Fibroblast of skin of abdomen (primary cell): ENCODE measurements at regions not wholly inside any gene's neighbourhood (a gene's known extent, or its start where the extent isn't known, plus 50 kb on each side); places are given as distances from the start of the nearest gene placed in this dataset.

Experiments used
- DNase-seq: peaks from one replicate; pipeline ENCODE4 v3.0.0-alpha.2; 2013

DNA sequence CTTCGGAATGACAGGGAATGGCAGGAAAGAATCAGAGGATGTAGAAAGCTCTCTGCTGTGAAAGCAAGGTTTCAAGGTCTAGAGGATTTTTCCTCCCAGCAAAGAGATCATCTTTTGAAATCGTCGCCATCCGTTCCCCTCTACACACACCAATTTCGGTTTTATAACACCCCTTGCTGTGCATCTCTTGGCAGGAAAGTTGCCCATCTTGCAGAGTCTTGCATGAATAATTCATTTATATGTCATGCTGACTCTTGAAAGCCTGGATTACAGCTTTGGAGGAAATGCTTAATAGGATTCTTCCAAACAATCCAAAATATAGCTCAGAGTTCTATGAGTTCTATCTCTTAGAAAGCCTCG is 262.7 kb downstream of the CHL1 start:
- DNase-seq = no peak

DNA sequence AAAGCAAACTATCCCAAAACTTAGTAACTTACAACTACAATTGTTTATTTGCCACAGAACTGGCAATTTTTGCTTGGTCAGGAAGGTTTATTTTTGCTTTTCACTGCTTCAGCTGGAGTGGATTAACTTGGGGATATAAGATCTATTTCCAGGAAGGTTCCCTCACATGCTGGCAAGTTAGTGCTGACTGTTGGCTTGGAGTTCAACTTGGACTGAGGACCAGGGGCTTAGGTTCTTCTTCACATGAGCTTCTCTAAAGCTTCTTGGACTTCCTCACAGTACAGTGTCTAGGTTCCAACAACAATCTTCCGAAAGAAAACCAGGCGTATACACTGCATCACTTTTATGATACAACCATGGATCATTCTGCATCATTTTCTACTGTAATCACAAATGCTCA is 264.4 kb downstream of the CHL1 start:
- DNase-seq = no peak

DNA sequence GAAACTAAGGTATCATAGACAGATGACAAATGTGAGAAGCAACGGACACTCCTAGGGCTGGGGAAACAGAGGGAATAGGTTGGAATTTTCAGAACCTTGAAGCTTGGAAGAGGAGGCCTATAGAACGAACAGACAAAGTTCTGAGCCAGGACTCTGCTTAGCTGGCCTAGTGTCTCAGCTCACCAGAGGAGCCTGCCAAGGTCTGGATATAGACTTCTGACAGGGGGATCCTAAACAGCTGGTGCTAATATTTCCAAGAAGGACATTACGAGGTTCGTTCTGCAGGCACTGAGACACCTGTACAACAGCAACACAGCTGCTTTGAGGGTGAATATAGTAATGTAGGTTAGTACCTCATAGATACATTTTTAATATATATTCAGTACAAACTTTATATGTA is 266.3 kb downstream of the CHL1 start:
- DNase-seq = no peak

DNA sequence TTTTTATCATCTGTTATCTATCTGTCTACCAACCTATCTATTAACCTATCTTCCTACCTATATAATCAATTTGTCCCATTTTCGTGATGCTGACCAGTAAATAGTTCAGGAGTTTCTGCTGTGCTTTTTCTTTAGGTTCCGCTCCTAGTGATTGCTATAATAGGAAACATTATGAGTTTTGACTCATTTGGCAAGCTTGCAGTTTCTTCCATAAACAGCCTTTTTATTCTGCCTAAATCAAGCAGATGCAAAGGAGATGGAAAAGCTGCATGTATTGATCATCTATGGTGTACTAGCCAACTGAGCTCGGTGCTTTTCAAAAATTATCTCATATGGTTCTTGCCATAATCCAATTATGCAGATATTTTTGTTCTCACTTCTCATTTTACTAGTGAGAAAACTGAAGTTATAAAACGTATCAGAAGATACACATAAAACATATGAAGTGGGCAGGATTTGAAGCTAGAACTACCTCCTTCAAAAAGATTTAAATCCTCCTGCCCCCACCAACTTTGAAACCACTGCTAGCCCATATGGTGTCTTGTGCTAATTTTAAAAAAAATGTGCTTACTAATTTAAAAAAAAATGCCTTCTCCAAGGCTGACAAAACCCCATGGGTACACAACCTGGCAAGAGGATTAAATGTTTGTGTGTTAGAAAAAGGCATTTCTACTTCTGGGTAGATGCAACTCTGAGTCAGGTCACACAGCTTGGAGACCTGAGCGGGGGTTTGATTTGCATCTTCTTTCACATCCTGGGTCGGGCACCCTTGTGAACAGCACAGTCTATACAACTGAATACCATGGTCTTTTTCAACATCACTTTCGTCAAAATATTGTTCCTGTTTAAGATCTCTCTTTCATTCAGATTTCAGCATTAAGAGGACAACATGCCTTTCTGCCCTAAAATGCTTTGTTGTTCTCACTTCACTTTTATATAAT is 267.0 kb downstream of the CHL1 start:
- no peak for DNase-seq

DNA sequence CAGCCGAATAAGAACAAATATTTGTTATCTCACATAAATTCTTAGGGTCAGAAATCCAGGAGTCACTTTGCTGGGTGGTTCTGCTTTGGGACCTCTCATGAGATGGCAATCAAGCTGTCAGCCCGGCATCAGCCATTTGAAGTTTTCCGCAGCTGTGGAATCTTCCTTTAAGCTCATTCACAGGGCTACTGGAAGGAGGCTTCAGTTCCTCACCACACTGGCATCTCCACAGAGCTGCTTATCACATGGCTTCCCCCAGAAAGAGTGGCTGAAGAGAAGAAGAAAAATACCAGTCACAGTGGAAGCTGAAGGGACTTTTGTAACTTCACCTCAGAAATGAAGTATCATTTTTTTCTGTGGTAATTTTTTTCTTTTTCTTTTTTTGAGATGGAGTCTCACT is 267.7 kb downstream of the CHL1 start:
- no peak for DNase-seq

DNA sequence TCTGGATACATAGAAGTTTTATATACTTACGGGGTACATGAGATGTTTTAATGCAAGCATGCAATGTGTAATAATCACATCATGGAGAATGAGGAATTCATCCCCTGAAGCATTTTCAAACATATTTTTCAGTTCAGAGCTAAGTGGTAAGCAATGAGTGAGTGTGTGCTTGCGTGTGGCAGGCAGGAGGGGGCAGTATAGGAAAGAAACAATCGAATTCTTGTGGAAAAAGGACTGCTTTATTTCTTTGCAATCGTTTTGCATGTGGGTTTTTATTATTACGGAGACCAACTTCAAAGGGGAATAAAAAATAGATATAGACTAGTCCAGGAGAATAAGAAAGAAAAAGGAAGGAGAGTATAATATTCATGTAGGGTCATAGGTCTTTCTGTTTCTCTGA is 271.6 kb downstream of the CHL1 start:
- no peak for DNase-seq

DNA sequence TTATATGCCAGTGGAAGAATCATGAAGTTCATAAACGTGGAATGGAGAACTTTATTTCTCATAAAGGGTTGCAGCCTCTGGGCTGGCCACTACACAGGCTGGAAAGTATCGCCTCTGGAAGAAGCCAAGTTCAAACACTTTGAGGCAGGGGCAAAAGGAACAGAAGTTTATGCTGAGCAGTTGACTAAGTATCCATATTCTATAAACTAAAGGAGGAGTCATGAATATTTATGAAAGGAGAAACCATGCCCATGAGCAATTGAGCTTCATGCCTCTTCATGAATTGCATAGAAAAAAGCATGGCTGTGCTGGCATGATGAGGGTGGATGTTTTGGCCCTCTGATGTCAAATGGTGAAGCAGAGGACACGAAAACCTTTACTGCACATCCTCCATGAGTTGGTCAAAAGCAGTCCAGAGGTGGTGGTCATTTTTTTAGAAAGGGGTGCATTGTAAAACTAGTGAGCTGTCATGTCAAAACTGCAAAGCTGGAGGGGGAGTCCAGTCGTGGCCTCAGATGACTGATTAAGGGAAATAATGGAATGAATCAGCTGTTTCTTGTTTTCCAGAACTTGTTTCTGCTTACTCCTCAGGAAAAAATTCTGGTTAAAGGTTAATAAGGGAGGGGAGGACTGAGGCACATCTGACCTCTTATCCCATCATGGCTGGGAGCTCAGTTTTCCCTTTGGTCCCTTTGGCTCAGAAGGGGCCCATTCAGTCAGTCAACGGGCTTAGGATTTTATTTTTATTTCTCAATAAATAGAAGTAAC is 276.7 kb downstream of the CHL1 start:
- no peak for DNase-seq

DNA sequence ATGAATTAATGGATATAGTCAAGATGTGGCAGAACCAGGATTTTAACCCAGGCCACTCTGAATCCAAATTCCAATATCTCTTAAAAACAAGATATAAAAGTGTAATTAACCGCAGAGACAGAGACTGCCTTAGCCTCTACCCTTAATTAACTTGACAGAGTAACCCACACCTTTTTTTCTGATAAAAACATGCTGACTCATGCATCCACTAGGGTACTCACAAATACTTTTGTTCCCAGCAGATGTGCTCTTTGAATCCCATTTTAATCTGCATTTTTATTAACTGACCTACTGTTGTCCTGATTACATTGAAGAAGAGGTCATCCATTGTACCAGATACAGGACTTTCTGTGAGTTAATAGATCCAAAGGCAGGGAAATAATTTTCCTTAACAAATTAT is 278.3 kb downstream of the CHL1 start:
- no peak for DNase-seq

DNA sequence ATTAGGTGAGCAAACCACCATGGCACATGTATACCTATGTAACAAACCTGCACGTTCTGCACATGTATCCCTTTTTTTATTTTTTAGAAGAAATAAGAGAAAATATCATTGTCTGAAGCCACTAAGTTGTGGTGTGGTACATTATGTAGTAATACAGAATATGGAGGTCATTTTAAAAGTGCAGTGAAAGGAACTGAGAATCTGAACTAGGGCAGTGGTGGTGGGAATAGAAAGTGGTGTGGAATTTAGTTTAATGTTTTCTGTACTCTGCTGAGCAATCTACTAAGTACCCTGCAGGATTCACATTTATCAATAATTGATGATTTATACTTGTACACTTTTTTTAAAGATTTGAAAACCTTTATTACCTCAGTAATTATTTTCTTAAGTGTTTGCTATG is 283.5 kb downstream of the CHL1 start:
- DNase-seq = no peak

DNA sequence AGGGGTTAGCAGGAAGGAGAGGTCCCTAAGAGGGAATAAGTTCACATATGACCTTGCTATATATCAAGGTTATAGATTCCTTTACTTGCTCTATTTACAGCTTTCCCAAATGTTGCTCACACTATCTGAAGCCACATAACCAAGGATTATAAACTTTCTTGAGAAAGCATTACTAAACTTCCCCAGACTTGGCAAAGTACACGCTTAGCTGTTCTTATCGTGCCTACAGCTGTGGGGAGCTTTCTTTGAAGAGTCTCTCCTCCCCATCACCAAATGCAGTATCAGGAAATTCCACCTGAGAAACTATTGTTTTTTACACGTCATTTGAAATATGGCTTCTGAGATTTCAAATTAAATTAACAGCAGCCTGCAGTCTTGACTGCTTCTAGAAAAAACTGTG is 284.5 kb downstream of the CHL1 start:
- DNase-seq = no peak

DNA sequence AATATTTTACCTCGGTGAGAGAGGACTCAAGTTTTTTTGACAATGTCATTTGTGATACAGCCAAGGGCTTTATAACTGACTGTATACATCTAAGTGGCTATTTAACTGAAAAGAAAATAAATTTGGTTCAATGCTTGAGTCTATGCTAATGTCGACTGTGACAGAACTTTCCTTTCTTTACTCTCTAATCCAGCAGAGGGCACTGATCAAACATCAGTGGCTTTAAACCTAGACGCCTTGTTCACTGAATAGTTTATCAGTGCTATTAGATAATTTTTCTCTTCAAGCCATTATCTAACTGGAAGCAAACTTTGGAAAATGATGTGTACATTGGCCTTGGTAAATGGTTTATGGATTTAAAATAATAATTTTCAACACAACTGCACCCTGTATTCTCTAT is 285.1 kb downstream of the CHL1 start:
- no peak for DNase-seq

DNA sequence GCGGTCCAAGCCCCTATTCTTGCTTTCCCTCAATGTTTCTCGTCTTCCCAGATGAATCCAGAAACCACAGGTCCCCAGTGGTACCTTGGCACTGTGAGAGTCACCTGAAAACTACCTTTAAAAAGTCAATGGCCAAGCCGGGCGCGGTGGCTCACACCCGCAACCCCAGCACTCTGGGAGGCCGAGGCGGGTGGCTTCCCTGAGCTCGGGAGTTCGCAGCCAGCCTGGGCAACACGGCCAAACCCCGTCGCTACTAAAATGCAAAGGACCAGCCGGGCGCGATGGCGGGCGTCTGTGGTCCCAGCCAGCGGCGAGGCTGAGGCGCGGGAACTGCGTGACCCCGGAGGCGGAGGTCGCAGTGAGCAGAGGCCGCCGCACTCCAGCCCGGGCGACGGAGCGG is 285.9 kb downstream of the CHL1 start:
- DNase-seq = no peak

DNA sequence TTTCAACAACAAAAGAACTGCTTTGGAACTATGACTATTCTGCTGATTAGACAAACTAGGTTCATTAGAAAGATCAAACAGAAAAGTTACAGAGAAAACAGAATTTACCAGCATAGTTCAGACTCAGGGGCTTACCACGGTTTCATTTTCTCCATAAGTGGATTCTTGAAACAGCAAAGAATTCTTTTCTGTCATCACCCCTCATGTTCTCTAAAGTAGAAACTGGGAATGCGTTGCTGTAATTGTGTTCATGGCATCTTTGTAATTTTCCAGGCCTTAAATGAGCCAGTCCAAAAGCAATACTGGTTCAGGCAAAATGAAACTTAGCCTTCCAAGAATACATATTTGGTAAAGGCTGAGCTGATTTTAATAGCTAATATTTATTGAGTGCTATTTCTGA is 287.8 kb downstream of the CHL1 start:
- DNase-seq = no peak

DNA sequence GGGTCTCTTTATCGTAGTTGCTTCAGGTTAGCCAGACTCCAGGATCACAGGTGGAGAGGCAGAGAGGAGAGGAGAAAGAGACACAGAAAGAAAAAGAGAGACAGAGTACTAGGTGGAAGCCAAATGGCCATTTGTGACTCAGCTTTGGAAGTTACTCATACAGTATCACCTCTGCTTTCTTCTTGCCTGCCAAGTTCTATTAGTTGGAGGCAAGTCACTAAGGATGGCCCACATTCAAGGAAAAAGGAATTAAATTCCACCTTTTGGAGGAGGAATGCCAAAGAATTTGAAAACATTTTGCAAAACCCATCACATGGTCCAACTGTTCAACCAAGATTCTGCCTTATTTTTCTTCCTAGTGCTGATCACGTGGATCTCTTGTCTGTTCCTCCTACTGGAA is 291.1 kb downstream of the CHL1 start:
- DNase-seq = no peak

DNA sequence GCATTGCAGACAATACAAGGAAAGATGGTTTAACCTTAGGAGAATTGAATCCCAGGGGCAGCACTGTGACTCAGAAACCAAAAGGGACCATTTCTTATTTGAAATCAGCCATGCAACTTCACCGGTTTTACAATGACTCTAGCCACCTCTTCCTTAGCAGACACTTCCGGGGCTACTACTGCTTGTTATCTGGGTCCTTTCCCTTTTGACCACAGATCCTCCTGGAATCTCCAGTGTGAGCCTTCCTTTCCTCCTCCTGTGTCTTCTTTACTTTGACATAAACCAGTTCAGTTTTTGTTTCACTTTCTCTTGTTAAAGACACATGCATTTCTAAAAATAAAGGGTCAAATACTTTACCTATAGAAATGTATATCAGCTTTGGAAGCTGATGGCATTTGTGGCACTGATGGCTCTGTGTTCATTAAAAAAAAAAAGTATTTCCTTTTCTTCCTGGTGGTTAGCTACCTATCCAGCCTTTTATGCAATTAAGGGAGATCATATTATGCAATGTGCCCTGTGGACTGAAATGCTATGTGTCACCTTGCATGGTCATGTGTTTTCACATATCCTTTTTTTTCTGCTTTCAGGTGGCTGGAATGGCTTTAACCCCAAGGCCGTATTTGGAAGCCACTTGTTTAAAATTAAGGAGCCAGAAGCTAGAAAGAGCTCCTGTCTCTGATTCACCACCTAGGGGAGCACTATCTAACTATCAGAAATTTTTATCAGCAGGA is 296.2 kb downstream of the CHL1 start:
- DNase-seq = no peak

DNA sequence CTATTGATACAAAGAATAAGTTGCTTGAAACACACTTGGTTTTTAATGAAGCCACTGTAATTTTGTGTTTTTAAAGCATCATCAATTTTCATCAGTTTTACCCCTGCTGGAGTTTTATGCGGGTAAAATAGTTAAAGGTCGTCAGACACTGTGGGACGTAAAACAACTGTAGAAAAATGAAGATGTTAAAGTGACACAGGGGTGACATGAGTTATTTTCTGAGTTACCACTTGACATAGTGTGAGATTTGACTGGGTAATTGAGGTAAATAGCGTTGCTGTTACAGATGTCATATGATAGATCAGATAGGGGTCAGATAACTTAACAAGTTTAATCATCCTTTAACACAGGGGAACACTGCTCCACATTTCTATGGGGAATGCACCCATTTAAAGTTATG is 297.6 kb downstream of the CHL1 start:
- DNase-seq = no peak

DNA sequence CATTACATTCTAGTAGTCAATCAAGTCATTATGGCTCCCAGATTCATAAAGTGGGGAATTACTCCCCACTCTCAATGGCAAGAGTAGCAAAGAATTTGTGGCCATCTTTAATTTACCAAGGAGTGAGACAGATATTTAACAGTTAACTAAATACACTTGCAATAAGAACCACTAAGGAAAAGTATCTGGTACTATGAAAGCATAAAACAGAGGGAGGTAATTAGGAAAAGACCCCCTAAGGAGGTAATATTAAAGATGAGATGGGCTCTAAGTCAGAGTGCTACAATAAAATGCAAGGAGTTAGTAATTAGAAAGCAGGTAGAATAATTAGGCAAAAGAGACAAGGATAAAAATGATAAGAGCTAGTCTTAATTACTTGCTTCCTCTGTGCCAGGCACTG is 301.9 kb downstream of the CHL1 start:
- DNase-seq = no peak

DNA sequence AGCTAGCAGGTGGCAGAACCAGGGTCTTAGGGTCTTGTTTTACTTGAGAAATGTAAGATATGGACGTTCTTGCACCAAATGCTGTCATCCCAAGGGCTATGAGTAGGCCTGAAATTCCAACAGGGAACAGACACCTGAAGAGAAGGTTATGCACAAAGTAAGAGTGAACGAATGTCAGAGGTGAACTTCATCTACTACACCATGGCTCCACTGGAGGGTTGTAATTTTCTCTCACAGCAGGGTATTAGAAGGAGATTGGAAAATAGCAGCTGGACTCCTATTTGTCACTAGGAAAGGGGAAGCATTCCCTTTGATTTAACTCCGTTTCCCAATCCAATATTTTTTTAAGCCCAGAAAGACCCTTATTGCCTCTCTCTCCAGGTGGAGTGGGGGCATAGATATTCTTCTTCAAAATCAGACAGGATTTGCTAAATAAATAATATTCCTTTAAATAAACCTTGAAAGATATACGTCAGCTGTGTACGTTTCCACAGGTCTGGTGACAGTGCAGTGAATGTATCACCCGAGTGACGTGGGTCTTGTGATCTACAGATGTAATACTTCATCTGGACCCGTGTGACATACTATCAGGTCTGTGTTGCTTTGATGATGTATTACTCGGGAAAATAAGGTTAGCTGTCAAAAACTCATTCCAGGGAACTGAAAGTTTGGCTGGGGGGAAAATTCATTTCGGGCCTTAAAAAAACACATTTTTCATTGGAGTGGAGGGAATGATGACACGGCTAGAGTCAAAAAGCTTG is 302.6 kb downstream of the CHL1 start:
- no peak for DNase-seq

DNA sequence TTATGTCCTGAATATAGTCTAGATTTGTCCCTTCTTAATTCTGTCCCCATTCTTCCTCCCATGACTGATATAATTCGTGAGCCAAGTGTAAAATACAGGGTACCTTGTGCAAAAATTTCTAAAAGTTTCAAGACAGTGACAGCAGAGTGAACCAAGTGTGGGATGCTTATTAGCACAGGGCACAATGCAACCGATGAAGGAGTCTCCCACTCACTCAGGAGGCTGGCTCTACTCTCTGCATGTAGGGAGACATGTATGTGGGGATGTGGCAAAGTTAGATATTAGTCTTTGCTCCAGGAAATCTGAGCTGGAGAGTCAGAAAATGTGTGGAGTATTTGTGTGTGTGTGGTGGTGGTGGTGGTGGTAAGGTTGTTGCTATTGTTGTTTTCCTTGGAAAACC is 305.9 kb downstream of the CHL1 start:
- DNase-seq = no peak

DNA sequence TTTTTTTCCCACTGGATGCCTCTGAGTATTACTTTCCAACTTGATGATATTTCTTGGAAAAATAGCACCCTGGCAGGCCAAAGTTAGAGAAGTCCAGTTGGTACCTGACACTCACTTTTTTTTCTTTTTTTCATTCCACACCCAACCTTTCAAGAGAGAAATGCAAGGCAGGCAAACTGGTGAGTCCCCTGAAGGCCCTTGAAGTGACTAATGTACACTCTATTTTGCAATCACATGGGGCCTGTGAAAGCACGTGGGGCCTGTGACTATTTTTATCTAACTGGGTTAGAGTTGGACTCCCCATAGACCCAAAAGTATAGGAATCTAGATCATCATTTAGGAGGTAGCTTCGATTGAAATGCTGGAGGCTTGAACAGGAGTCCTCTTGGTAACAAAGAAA is 316.7 kb downstream of the CHL1 start:
- DNase-seq = no peak

DNA sequence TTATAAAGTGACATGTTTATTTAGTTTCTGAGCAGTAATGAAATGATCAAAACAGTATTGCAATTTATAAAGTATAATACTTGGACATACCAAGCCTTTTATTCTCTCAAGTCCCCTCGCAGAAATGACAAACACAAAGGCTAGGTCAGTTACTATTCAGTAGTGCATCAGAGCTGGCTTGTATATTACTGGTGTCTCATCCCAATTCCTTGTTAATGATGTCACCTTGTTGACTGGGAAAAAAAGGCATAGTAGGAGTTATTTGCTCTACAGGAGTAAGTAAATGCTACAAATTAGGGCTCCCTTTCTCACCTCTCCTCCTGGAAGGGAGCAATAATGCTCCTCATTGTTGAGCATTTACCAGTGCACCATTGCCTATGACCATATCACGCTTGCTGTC is 317.6 kb downstream of the CHL1 start:
- DNase-seq = no peak

DNA sequence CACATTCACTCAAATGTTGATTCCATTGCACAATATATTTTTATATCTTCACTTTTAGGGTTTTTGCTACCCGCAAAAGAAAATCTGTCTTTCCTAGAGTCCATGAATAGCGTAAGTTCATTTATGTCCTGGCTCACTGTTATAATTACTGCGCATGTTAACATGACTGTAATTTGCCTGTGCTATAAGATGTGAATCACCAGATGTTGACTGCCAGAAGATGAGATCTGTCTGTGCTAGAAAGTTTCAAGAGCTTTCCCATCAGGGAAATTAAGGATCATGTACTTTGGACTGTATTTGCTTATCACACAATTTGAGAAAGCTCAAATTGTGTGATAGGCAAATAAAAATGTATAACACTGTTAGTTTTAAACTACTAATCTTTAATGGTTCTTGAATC is 322.5 kb downstream of the CHL1 start:
- no peak for DNase-seq

DNA sequence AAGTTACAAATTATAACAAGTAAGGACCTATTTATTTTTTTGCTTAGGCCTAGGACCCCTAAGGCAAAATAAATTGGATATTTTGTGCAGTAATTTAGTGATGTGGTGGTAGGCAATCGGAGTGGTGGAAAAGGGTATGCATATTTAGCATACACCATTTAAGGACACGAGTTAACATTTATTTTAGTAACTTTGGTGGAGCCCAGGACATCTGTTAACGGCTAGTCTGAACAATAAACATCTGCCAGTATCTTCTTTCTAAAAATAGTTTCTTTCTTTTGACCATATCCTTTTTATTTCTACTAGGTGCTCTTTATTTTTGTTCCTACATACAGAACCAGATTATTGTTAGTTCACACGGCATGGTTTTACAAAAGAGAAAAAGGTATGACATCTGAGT is 326.3 kb downstream of the CHL1 start:
- no peak for DNase-seq
